GM12878 (cell line): ENCODE measurements at regions not wholly inside any gene's neighbourhood (a gene's known extent, or its start where the extent isn't known, plus 50 kb on each side); places are given as distances from the start of the nearest gene placed in this dataset.

ENCODE experiments used
- ATAC-seq: fragments of 200-7000 bp; cut with Tn5 transposase; 3 replicates; pipeline ENCODE4 v1.9.1; 2020; ENCODE audit warnings: mild to moderate bottlenecking, moderate library complexity
- BruUV-seq: library from RNA; stranded (reverse); fragments of 400-500 nt; replicated peaks from 2 replicates; lab custom pipeline; 2021; lab: Mats Ljungman, UMichigan
- CTCF ChIA-PET: fragments of 300-600 bp; sonication (Branson Sonifier 250); formaldehyde crosslinking; extraction: SDS; loops from one replicate; lab custom pipeline; 2021; ENCODE audit warnings: inconsistent platforms; lab: Yijun Ruan, JAX
- POLR2A ChIA-PET: fragments of 350-600 bp; formaldehyde crosslinking; extraction: SDS; loops from one replicate; lab custom pipeline; 2021; ENCODE audit warnings: inconsistent platforms; lab: Charles Lee
- RAD21 ChIA-PET: fragments of 300-600 bp; sonication (Branson Sonifier 250); formaldehyde crosslinking; loops from one replicate; lab custom pipeline; 2023; ENCODE audit warnings: antibody characterized with exemption; ENCODE audit not compliant: unreplicated experiment; lab: Charles Lee
- SMC1A ChIA-PET: fragments of 300-600 bp; sonication (Branson Sonifier 250); formaldehyde crosslinking; loops from one replicate; lab custom pipeline; 2023; ENCODE audit not compliant: unreplicated experiment, uncharacterized antibody; lab: Charles Lee
- DNase-seq: peaks from one replicate; pipeline ENCODE4 v3.0.0-alpha.2; 2011; ENCODE audit warnings: low read depth, low spot score
- FAIRE-seq: peaks from 3 replicates; lab custom pipeline; 2011; peaks lifted over from hg19 to GRCh38; lab: Jason Lieb, UNC
- H2AFZ ChIP-seq: 2 replicates; pipeline ENCODE4 v1.6.0; 2011; ENCODE audit warnings: low read depth, low read length, control low read depth; ENCODE audit not compliant: control insufficient read depth
- H3K27ac ChIP-seq: 2 replicates; pipeline ENCODE4 v1.5.1; 2011; ENCODE audit warnings: control low read depth; ENCODE audit not compliant: control insufficient read depth, insufficient read depth
- H3K27me3 ChIP-seq, 2 experiments: replicated peaks in 1 of 2; 2 replicates each; pipeline versions ENCODE4 v1.6.0 to v1.6.1; 2011; ENCODE audit warnings: low read length in 1 of 2; ENCODE audit not compliant: control insufficient read depth in 2 of 2, insufficient read depth in 2 of 2
- H3K36me3 ChIP-seq, 2 experiments: 2 replicates each; pipeline ENCODE4 v1.5.1; 2011; ENCODE audit warnings: low read length in 1 of 2; ENCODE audit not compliant: control insufficient read depth in 2 of 2, insufficient read depth in 2 of 2
- H3K4me1 ChIP-seq: 2 replicates; pipeline ENCODE4 v1.6.1; 2011; ENCODE audit warnings: mild to moderate bottlenecking, low read length, moderate library complexity, mixed read lengths; ENCODE audit not compliant: control insufficient read depth, insufficient read depth
- H3K4me2 ChIP-seq: 2 replicates; pipeline ENCODE4 v1.6.0; 2011; ENCODE audit warnings: control low read depth; ENCODE audit not compliant: control insufficient read depth, insufficient read depth
- H3K4me3 ChIP-seq: fragments of 200-600 bp; sonication (generic); 2 replicates; pipeline ENCODE4 v1.5.1; 2016
- H3K79me2 ChIP-seq: 2 replicates; pipeline ENCODE4 v1.6.0; 2011; ENCODE audit warnings: low read length; ENCODE audit not compliant: control insufficient read depth, insufficient read depth
- H3K9ac ChIP-seq: 2 replicates; pipeline ENCODE4 v1.8.0; 2011; ENCODE audit warnings: low read length, control low read depth, mixed read lengths; ENCODE audit not compliant: control insufficient read depth, insufficient read depth
- H3K9me3 ChIP-seq: replicated peaks from 3 replicates; pipeline ENCODE4 v1.5.1; 2011; ENCODE audit warnings: mild to moderate bottlenecking, low read length; ENCODE audit not compliant: control insufficient read depth, insufficient read depth
- H4K20me1 ChIP-seq: 2 replicates; pipeline ENCODE4 v1.6.0; 2011; ENCODE audit not compliant: control insufficient read depth, insufficient read depth
- EGR1 ChIP-seq, 2 experiments: IDR thresholded peaks; 1 replicate in 1 of 2; 2 replicates in 1 of 2; pipeline ENCODE4 v1.6.1; 2011 to 2012; ENCODE audit warnings: low read depth in 2 of 2, low read length in 2 of 2, borderline replicate concordance in 1 of 2, mild to moderate bottlenecking in 1 of 2, moderate library complexity in 1 of 2
- ZNF384 ChIP-seq: IDR thresholded peaks from 2 replicates; pipeline ENCODE4 v1.6.1; 2012; ENCODE audit warnings: low read depth, mild to moderate bottlenecking, low read length, improper control_type of control experiment, borderline replicate concordance
- WGBS: methylation state at CpG from one replicate; pipeline ENCODE4 v1.1.6; 2016; ENCODE audit warnings: low lambda C conversion rate; ENCODE audit not compliant: insufficient replicate concordance, insufficient coverage; ENCODE audit errors: missing lambda C conversion rate; 5-methylcytosine and 5-hydroxymethylcytosine counted together
- in situ Hi-C: fragments of 300-500 bp; cut with MboI; formaldehyde crosslinking; loops from 9 replicates; pipeline ENCODE4 v1.14.3; 2018; ENCODE audit warnings: mixed read lengths
- intact Hi-C: fragments of 100-400 bp; cut with micrococcal nuclease; formaldehyde crosslinking; loops from one replicate; pipeline ENCODE4 v1.14.2; 2022; ENCODE audit not compliant: unreplicated experiment
- TF ChIP-seq, protein P1 (sequence below): fragments of 450-650 bp; formaldehyde crosslinking; IDR thresholded peaks from 2 replicates; pipeline ENCODE4 v1.4.0; 2022; ENCODE audit warnings: mild to moderate bottlenecking, moderate library complexity
- TF ChIP-seq, protein P2 (sequence below): fragments of 150-350 bp; IDR thresholded peaks from 2 replicates; pipeline ENCODE4 v1.6.1; 2016; ENCODE audit warnings: low read depth, low read length

DNA sequence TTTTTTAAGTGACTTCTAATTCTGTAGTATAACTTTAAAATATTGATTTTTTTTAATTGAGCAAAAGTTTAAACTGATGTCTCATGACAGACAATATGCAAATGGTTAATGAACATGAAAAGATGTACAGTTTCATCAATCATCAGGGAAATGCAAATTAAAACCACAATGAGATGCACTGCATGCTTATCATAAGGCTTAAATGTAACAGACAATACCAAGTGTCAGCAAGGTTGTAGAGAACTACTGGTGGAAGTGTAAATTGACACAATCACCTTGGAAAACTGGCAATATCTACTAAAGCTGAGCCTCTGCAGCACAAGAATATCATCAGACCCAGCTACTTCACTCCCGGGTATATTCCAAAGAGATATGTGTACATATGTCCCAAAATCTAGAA is 70.2 kb upstream of the DAPP1 start:
- ATAC-seq: no peak
- RAD21 ChIA-PET: no interaction called here
- TF ChIP-seq, protein P1, sequence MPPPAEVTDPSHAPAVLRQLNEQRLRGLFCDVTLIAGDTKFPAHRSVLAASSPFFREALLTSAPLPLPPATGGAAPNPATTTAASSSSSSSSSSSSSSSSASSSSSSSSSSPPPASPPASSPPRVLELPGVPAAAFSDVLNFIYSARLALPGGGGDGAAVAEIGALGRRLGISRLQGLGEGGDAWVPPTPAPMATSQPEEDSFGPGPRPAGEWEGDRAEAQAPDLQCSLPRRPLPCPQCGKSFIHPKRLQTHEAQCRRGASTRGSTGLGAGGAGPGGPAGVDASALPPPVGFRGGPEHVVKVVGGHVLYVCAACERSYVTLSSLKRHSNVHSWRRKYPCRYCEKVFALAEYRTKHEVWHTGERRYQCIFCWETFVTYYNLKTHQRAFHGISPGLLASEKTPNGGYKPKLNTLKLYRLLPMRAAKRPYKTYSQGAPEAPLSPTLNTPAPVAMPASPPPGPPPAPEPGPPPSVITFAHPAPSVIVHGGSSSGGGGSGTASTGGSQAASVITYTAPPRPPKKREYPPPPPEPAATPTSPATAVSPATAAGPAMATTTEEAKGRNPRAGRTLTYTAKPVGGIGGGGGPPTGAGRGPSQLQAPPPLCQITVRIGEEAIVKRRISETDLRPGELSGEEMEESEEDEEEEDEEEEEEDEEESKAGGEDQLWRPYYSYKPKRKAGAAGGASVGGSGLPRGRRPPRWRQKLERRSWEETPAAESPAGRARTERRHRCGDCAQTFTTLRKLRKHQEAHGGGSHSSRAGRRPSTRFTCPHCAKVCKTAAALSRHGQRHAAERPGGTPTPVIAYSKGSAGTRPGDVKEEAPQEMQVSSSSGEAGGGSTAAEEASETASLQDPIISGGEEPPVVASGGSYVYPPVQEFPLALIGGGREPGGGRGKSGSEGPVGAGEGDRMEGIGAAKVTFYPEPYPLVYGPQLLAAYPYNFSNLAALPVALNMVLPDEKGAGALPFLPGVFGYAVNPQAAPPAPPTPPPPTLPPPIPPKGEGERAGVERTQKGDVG (CRISPR knock-in tag): no peak
- no peak for TF ChIP-seq ZNF384
- TF ChIP-seq EGR1 (IDR thresholded peaks at IDR 0.05; ENCODE audit: borderline replicate concordance in 1 of 2, low read depth in 2 of 2, low read length in 2 of 2): no peak
- TF ChIP-seq, protein P2, sequence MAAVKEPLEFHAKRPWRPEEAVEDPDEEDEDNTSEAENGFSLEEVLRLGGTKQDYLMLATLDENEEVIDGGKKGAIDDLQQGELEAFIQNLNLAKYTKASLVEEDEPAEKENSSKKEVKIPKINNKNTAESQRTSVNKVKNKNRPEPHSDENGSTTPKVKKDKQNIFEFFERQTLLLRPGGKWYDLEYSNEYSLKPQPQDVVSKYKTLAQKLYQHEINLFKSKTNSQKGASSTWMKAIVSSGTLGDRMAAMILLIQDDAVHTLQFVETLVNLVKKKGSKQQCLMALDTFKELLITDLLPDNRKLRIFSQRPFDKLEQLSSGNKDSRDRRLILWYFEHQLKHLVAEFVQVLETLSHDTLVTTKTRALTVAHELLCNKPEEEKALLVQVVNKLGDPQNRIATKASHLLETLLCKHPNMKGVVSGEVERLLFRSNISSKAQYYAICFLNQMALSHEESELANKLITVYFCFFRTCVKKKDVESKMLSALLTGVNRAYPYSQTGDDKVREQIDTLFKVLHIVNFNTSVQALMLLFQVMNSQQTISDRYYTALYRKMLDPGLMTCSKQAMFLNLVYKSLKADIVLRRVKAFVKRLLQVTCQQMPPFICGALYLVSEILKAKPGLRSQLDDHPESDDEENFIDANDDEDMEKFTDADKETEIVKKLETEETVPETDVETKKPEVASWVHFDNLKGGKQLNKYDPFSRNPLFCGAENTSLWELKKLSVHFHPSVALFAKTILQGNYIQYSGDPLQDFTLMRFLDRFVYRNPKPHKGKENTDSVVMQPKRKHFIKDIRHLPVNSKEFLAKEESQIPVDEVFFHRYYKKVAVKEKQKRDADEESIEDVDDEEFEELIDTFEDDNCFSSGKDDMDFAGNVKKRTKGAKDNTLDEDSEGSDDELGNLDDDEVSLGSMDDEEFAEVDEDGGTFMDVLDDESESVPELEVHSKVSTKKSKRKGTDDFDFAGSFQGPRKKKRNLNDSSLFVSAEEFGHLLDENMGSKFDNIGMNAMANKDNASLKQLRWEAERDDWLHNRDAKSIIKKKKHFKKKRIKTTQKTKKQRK: no peak
- TF ChIP-seq, all 136 proteins: peak for 0
- Histone ChIP-seq H3K36me3 (no peaks in the 10 kb centered on the region), H3K27me3 (no peaks in the 10 kb centered on the region), H4K20me1 (no peaks in the 10 kb centered on the region), H3K4me1 (no peaks in the 10 kb centered on the region), H3K4me3 (no peak overlapping the region), H3K27ac (no peak overlapping the region), H3K9ac (no peak overlapping the region), H2AFZ (no peak overlapping the region), H3K79me2 (no peaks in the 10 kb centered on the region), H3K4me2 (no peak overlapping the region), H3K9me3 (no peaks in the 10 kb centered on the region)
- BruUV-seq: no TSS peak
- DNase-seq: no peak
- in situ Hi-C loops (no loop called here), intact Hi-C loops (no loop called here)
- FAIRE-seq: no peak
- ChIA-PET SMC1A (no interaction called here), CTCF (no interaction called here), POLR2A (no interaction called here)
- WGBS: 32% methylated on average over 1 of the region's 1 CpG
